IMR-90 (cell line): ENCODE measurements at regions not wholly inside any gene's neighbourhood (a gene's known extent, or its start where the extent isn't known, plus 50 kb on each side); places are given as distances from the start of the nearest gene placed in this dataset.

Experiments used
- ATAC-seq: fragments of 200-7000 bp; cut with Tn5 transposase; 2 replicates; pipeline ENCODE4 v1.9.1; 2020; ENCODE audit warnings: low read depth, mild to moderate bottlenecking, moderate library complexity
- BruUV-seq: library from RNA; stranded (reverse); fragments of 400-500 nt; replicated peaks from 2 replicates; lab custom pipeline; 2021; lab: Mats Ljungman, UMichigan
- CTCF ChIA-PET: fragments of 300-600 bp; formaldehyde crosslinking; extraction: SDS; loops from one replicate; lab custom pipeline; 2021; ENCODE audit warnings: antibody characterized with exemption; lab: Yijun Ruan, JAX
- POLR2A ChIA-PET: fragments of 300-600 bp; sonication (Branson Sonifier 250); formaldehyde crosslinking; loops from one replicate; lab custom pipeline; 2022; ENCODE audit warnings: antibody characterized with exemption; ENCODE audit not compliant: unreplicated experiment; lab: Charles Lee
- DNase-seq: peaks from one replicate; pipeline ENCODE4 v3.0.0; 2013
- H2AFZ ChIP-seq: replicated peaks from 2 replicates; pipeline ENCODE3; 2013; ENCODE audit warnings: low read length, mild to moderate bottlenecking; ENCODE audit not compliant: poor library complexity
- H2AK5ac ChIP-seq: 2 replicates; pipeline ENCODE4 v1.6.1; 2013; ENCODE audit warnings: low read depth, low read length, inconsistent platforms
- H2AK9ac ChIP-seq: replicated peaks from 2 replicates; pipeline ENCODE3; 2013; ENCODE audit warnings: mild to moderate bottlenecking, low read depth, low read length, moderate library complexity; ENCODE audit not compliant: poor library complexity
- H2BK120ac ChIP-seq: 2 replicates; pipeline ENCODE4 v1.6.1; 2013; ENCODE audit warnings: low read depth, low read length, inconsistent platforms
- H2BK15ac ChIP-seq: 3 replicates; pipeline ENCODE4 v1.6.1; 2013; ENCODE audit warnings: low read depth, low read length, inconsistent platforms
- H2BK20ac ChIP-seq: 2 replicates; pipeline ENCODE4 v1.6.1; 2013; ENCODE audit warnings: low read depth, mild to moderate bottlenecking, inconsistent platforms, low read length, moderate library complexity
- H2BK5ac ChIP-seq: 2 replicates; pipeline ENCODE4 v1.6.1; 2013; ENCODE audit warnings: mild to moderate bottlenecking, low read depth, low read length, inconsistent platforms; ENCODE audit not compliant: poor library complexity, severe bottlenecking
- H3K14ac ChIP-seq: replicated peaks from 2 replicates; pipeline ENCODE4 v1.6.1; 2013; ENCODE audit warnings: low read depth, low read length, inconsistent platforms
- H3K18ac ChIP-seq: 2 replicates; pipeline ENCODE4 v1.6.1; 2013; ENCODE audit warnings: low read depth, low read length, control low read depth
- H3K23ac ChIP-seq: 2 replicates; pipeline ENCODE4 v1.6.1; 2013; ENCODE audit warnings: low read depth, low read length, inconsistent platforms
- H3K27ac ChIP-seq: 2 replicates; pipeline ENCODE4 v1.5.1; 2013; ENCODE audit warnings: mild to moderate bottlenecking, control low read depth, low read length; ENCODE audit not compliant: insufficient read depth
- H3K27me3 ChIP-seq: 2 replicates; pipeline ENCODE4 v1.6.1; 2013; ENCODE audit warnings: low read length; ENCODE audit not compliant: control insufficient read depth, insufficient read depth
- H3K36me3 ChIP-seq: 2 replicates; pipeline ENCODE4 v1.6.1; 2013; ENCODE audit warnings: low read length, mixed read lengths; ENCODE audit not compliant: control insufficient read depth, insufficient read depth
- H3K4ac ChIP-seq: 2 replicates; pipeline ENCODE4 v1.6.1; 2013; ENCODE audit warnings: low read depth, low read length, inconsistent platforms
- H3K4me1 ChIP-seq: 2 replicates; pipeline ENCODE4 v1.6.1; 2013; ENCODE audit warnings: low read length, mixed read lengths; ENCODE audit not compliant: control insufficient read depth, insufficient read depth
- H3K4me2 ChIP-seq: 2 replicates; pipeline ENCODE4 v1.6.1; 2013; ENCODE audit warnings: low read depth, mild to moderate bottlenecking, control low read depth, low read length, moderate library complexity
- H3K4me3 ChIP-seq: 2 replicates; pipeline ENCODE4 v1.5.1; 2013; ENCODE audit warnings: low read depth, mild to moderate bottlenecking, control low read depth, low read length, moderate library complexity; ENCODE audit not compliant: insufficient read depth
- H3K56ac ChIP-seq: 2 replicates; pipeline ENCODE4 v1.6.1; 2013; ENCODE audit warnings: low read length, inconsistent platforms; ENCODE audit not compliant: insufficient read depth; ENCODE audit errors: extremely low read depth
- H3K79me1 ChIP-seq, 2 experiments: 2 replicates each; pipeline ENCODE4 v1.6.1; 2013; ENCODE audit warnings: low read length in 2 of 2, inconsistent platforms in 1 of 2, low read depth in 1 of 2
- H3K9ac ChIP-seq: 2 replicates; pipeline ENCODE4 v1.6.1; 2013; ENCODE audit warnings: low read depth, low read length, control low read depth
- H3K9me1 ChIP-seq: 2 replicates; pipeline ENCODE4 v1.6.1; 2013; ENCODE audit warnings: low read length, inconsistent platforms; ENCODE audit not compliant: insufficient read depth
- H3K9me3 ChIP-seq: 2 replicates; pipeline ENCODE4 v1.6.1; 2013; ENCODE audit warnings: low read length; ENCODE audit not compliant: control insufficient read depth, insufficient read depth
- H4K20me1 ChIP-seq: 2 replicates; pipeline ENCODE4 v1.6.1; 2013; ENCODE audit warnings: low read length, inconsistent platforms; ENCODE audit not compliant: insufficient read depth
- H4K5ac ChIP-seq: 2 replicates; pipeline ENCODE4 v1.6.1; 2013; ENCODE audit warnings: mild to moderate bottlenecking, low read depth, low read length, control low read depth
- H4K8ac ChIP-seq, 2 experiments: 2 replicates each; pipeline ENCODE4 v1.6.1; 2013; ENCODE audit warnings: low read depth in 2 of 2, low read length in 2 of 2, control low read depth in 1 of 2, inconsistent platforms in 1 of 2
- H4K91ac ChIP-seq: 2 replicates; pipeline ENCODE4 v1.6.1; 2013; ENCODE audit warnings: low read depth, low read length, inconsistent platforms; ENCODE audit not compliant: insufficient read depth
- CEBPB ChIP-seq: IDR thresholded peaks from 2 replicates; pipeline ENCODE4 v1.6.1; 2012; ENCODE audit warnings: low read depth, low read length, improper control_type of control experiment
- FOS ChIP-seq: fragments of 150-350 bp; IDR thresholded peaks from 2 replicates; pipeline ENCODE4 v1.6.1; 2016; ENCODE audit warnings: low read depth, low read length
- RAD21 ChIP-seq: IDR thresholded peaks from 2 replicates; pipeline ENCODE4 v1.6.1; 2012; ENCODE audit warnings: low read length, improper control_type of control experiment
- RCOR1 ChIP-seq: IDR thresholded peaks from 2 replicates; pipeline ENCODE4 v1.6.1; 2012; ENCODE audit warnings: mild to moderate bottlenecking, low read length, improper control_type of control experiment; ENCODE audit not compliant: insufficient replicate concordance
- WGBS, 2 experiments: methylation state at CpG; one replicate each; pipeline versions ENCODE4 v1.1.5 to v1.1.7; 2013; ENCODE audit warnings: missing lambda C conversion rate in 2 of 2; ENCODE audit not compliant: insufficient read length in 1 of 2; ENCODE audit errors: extremely low coverage in 2 of 2; 5-methylcytosine and 5-hydroxymethylcytosine counted together
- dilution Hi-C: fragments of 300-500 bp; cut with HindIII; formaldehyde crosslinking; loops from one replicate; pipeline ENCODE4 v1.14.3; 2018; ENCODE audit warnings: low sequenced_read_pairs; ENCODE audit not compliant: unreplicated experiment
- in situ Hi-C: fragments of 300-500 bp; cut with MboI; formaldehyde crosslinking; loops from 3 replicates; pipeline ENCODE4 v1.14.3; 2019; ENCODE audit warnings: low sequenced_read_pairs, inconsistent platforms, mixed read lengths
- intact Hi-C: fragments of 100-400 bp; cut with micrococcal nuclease; formaldehyde crosslinking; loops from 2 replicates; pipeline ENCODE4 v1.10.0; 2022
- TF ChIP-seq, protein P1 (sequence below): fragments of 150-350 bp; IDR thresholded peaks from 2 replicates; pipeline ENCODE4 v1.6.1; 2016; ENCODE audit warnings: low read depth, mild to moderate bottlenecking, low read length, moderate library complexity, borderline replicate concordance

DNA sequence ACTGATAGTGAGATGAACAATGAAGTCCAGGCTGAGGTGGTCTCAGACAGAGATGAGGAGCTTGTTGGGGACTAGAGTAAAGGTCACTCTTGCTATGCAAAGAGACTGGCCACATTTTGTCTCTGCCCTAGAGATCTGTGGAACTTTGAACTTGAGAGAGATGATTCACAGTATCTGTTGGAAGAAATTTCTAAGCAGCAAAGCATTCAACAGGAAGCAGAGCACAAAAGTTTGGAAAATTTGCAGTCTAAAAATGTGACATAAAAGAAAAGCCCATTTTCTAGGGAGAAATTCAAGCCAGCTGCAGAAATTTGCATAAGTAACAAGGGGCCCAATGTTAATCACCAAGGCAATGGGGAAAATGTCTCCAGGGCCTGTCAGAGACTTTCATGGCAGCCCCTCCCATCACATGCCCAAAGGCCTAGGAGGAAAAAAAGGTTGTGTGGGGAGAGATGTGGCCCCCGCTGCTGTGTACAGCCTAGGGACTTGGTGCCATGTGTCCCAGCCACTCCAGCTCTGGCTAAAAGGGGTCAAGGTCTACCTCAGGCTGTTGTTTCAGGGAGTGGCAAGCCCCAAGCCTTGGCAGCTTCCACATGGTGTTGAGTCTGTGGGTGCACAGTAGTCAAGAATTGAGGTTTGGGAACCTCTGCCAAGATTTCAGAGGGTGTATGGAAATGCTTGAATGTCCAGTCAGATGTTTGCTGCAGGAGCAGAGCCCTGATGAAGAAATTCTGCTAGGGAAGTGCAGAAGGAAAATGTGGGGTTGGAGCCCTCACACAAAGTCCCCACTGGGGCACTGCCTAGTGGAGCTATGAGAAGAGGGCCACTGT is 262.8 kb downstream of the DKK2 start:
- TF ChIP-seq RCOR1 (no peak), RAD21 (no peak), FOS (no peak), CEBPB (no peak)
- TF ChIP-seq, protein P1, sequence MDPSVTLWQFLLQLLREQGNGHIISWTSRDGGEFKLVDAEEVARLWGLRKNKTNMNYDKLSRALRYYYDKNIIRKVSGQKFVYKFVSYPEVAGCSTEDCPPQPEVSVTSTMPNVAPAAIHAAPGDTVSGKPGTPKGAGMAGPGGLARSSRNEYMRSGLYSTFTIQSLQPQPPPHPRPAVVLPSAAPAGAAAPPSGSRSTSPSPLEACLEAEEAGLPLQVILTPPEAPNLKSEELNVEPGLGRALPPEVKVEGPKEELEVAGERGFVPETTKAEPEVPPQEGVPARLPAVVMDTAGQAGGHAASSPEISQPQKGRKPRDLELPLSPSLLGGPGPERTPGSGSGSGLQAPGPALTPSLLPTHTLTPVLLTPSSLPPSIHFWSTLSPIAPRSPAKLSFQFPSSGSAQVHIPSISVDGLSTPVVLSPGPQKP, result no peak
- Histone ChIP-seq H4K5ac (no peak overlapping the region), H3K9me1 (no peaks in the 10 kb centered on the region), H3K36me3 (no peaks in the 10 kb centered on the region), H3K9me3 (no peaks in the 10 kb centered on the region), H2AK5ac (no peak overlapping the region), H2AK9ac (no peak overlapping the region), H4K91ac (no peak overlapping the region), H3K4me3 (no peak overlapping the region), H3K23ac (no peak overlapping the region), H3K27ac (no peak overlapping the region), H3K27me3 (no peaks in the 10 kb centered on the region), H4K20me1 (no peaks in the 10 kb centered on the region), H4K8ac (no peak overlapping the region), H3K14ac (no peak overlapping the region), H3K4ac (no peak overlapping the region), H2BK20ac (no peak overlapping the region), H2BK5ac (no peak overlapping the region), H2BK15ac (no peak overlapping the region), H3K56ac (no peak overlapping the region), H3K4me1 (no peaks in the 10 kb centered on the region), H3K9ac (no peak overlapping the region), H3K79me1 (no peaks in the 10 kb centered on the region), H2AFZ (no peak overlapping the region), H2BK120ac (no peak overlapping the region), H3K18ac (no peak overlapping the region), H3K4me2 (no peak overlapping the region)
- ATAC-seq (no peak), DNase-seq (no peak)
- in situ Hi-C loops, result no loop called here
- no CpG with 5 or more reads among the region's 1 CpG for WGBS, 2 experiments
- intact Hi-C loops, result no loop called here
- ChIA-PET POLR2A (no interaction called here), CTCF (no interaction called here)
- dilution Hi-C loops, result no loop called here
- no TSS peak for BruUV-seq
